Urinary bladder (tissue), 3 donors: ENCODE measurements at regions not wholly inside any gene's neighbourhood (a gene's known extent, or its start where the extent isn't known, plus 50 kb on each side); places are given as distances from the start of the nearest gene placed in this dataset.

Experiments used
- DNase-seq: peaks from one replicate; pipeline ENCODE4 v3.0.0-alpha.2; 2015; ENCODE audit errors: extremely low spot score
- H3K27ac ChIP-seq: one replicate; pipeline ENCODE4 v1.5.1; 2013; ENCODE audit warnings: low read depth, mild to moderate bottlenecking, moderate library complexity
- H3K36me3 ChIP-seq: one replicate; pipeline ENCODE4 v1.6.1; 2013; ENCODE audit warnings: mild to moderate bottlenecking, moderate library complexity; ENCODE audit not compliant: insufficient read depth
- H3K4me1 ChIP-seq: one replicate; pipeline ENCODE4 v1.6.1; 2013; ENCODE audit warnings: mild to moderate bottlenecking, moderate library complexity; ENCODE audit not compliant: insufficient read depth
- H3K4me3 ChIP-seq: one replicate; pipeline ENCODE4 v1.5.1; 2013; ENCODE audit warnings: low read depth, low read length
- WGBS: extraction: QIAGEN DNeasy Blood & Tissue Kit; methylation state at CpG from one replicate; pipeline ENCODE4 v1.1.7; 2013; 5-methylcytosine and 5-hydroxymethylcytosine counted together
- donor health status: healthy with polysubstance abuse.
- donor health status: healthy.

DNA sequence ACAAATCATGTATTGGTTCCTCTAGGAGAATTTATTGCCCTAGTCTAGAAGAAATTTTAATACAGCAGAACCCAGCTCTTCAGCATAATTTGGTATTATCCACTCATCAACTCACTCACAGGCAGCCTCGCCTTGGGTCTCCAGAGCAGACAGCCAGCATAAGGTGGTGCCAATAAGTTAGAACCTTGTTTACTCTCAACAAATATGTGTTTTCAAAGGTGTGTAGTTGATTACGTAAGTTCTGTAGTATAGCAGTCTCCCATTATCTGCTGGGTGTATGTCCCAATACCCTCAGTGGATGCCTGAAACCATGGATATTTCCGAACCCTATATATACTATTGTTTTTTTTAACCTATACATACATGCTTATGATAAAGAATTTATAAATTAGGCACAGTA lies 522.5 kb upstream of the LRRN3 start:
- Histone ChIP-seq H3K36me3 (no peaks in the 10 kb centered on the region), H3K4me1 (no peaks in the 10 kb centered on the region), H3K4me3 (no peak overlapping the region), H3K27ac (no peak overlapping the region)
- no peak for DNase-seq
- 93% methylated on average over 3 of the region's 3 CpGs for WGBS

DNA sequence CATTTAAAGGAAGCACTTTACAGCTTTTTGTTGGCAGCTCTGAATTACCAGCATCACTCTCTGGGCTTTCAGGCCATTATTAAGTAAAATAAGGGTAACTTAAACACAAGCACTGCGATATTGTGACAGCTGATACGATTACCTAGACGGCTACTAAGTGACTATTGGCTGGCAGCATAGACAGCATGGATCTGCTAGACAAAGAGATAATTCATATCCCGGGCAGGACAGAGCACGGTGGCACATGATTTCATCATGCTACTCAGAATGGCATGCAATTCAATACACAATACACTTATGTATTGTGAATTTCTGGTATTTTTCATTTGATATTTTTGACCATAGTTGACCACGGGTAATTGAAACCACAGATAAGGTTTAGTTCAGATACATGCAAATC lies 522.0 kb upstream of the LRRN3 start:
- Histone ChIP-seq H3K4me3 (no peak overlapping the region), H3K27ac (no peak overlapping the region), H3K4me1 (no peaks in the 10 kb centered on the region), H3K36me3 (no peaks in the 10 kb centered on the region)
- WGBS, result 83% methylated on average over 6 of the region's 6 CpGs
- no peak for DNase-seq

DNA sequence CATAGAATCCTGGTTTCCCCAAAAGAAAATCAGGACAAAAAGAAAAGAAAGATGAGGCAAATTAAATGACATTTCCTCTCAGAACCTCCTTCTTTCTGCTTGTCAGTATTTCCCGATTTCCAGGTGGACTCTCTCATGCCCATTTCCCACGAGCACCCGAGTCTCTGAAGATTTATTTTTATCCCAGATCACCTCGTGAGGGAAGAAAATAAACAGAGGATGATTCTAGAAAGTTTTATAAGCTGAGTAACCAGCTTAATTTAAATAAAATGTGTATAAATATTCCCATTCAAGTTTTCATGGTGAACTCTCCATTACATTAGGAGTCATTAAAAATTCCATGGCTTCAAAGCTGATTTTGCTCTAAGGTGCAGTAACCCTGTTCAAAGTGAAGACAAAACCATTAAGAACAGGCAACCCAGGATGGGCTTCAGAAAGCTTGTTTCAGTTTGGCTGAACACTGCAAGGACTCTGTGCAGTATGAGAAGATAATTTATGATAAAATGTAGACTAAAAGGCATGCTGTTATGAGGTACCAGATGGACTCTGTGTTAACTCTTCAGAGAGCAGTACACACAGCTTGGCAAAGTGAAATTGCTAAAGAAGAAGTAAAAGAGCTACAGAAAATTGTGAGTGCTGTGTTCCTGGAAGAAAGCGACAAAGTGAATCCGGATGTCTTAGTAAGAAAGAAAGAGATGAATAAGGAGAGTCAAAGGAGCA lies 521.3 kb upstream of the LRRN3 start:
- no peak for DNase-seq
- no peak overlapping the region for H3K4me3 ChIP-seq
- H3K4me1 ChIP-seq, result no peaks in the 10 kb centered on the region
- no peak overlapping the region for H3K27ac ChIP-seq
- no peaks in the 10 kb centered on the region for H3K36me3 ChIP-seq
- WGBS, result 37% methylated on average over 6 of the region's 6 CpGs

DNA sequence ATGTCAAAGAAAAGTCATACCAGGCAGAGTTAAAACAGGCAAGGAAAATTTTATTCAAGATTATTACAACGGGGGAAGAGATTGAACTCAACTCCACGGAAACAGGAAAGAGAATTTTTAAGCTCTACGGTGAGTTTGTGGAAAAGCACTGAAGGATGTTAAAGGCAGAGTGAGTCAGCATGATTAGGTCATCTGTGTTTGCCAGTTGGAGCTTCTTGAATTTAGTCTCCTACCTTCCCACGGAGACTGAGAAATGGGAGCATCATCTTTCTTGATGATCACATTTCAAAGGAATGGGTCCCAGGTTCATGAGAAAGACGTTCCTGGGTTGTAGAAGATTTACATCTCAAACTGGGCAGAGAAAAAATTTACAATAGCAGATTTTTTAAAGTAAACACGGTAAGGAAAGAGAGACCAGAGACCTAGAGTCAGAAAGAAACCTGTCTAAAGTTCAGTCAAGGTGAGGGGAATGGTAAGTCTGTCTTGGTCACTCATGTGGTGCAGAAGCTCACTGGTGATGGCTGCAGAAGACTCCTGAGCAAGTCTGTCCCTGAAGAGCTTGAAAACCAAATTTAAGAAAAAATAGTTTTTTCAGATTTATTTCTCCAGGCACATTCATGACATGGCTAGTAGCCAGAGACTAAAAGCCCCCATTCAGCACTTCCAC lies 516.9 kb upstream of the LRRN3 start:
- 61% methylated on average over 6 of the region's 6 CpGs for WGBS
- no peak for DNase-seq
- H3K36me3 ChIP-seq, result no peaks in the 10 kb centered on the region
- H3K4me1 ChIP-seq, result no peaks in the 10 kb centered on the region
- no peak overlapping the region for H3K27ac ChIP-seq
- no peak overlapping the region for H3K4me3 ChIP-seq

DNA sequence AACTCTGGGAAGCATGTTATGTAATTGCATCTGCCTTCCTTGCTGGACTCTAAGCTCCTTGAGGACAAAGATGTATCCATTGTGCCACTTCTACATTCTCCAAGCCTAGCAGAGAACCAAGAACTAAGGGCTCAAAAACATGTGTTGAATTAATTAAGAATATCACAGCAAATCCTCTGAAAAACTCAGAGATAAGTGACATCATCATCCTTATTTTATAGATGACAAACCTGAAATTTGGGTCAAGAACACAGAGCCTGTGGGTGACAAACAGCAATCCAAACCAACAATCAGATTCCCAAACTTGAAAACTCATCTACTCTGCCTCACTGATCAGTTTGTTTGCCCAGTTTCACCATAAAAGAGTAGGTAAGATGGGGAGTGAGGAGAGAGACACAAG lies 503.6 kb upstream of the LRRN3 start:
- Histone ChIP-seq H3K4me3 (no peak overlapping the region), H3K4me1 (no peaks in the 10 kb centered on the region), H3K36me3 (no peaks in the 10 kb centered on the region), H3K27ac (no peak overlapping the region)
- no peak for DNase-seq

DNA sequence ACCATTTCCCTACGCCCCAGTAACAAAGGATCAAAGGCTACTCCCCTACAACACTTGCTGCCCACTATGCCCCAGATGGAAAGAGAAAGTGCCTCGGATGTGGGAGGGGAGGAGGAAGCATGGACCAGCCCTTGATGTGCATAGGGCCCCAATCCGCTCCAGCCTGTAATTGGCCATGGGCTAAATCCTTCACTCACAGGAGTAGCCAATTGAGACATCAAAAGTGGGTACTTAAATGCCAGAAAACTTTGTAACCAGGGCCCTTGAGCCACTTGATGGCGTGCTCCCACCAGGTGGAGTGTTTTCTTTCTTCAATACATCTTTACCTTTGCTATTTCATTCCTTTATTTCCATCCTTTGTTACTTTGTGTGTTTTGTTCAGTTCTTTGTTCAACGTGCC lies 500.5 kb upstream of the LRRN3 start:
- no peaks in the 10 kb centered on the region for H3K4me1 ChIP-seq
- no peak for DNase-seq
- no peak overlapping the region for H3K4me3 ChIP-seq
- H3K27ac ChIP-seq, result no peak overlapping the region
- WGBS, result 93% methylated on average over 5 of the region's 5 CpGs
- H3K36me3 ChIP-seq, result no peaks in the 10 kb centered on the region

DNA sequence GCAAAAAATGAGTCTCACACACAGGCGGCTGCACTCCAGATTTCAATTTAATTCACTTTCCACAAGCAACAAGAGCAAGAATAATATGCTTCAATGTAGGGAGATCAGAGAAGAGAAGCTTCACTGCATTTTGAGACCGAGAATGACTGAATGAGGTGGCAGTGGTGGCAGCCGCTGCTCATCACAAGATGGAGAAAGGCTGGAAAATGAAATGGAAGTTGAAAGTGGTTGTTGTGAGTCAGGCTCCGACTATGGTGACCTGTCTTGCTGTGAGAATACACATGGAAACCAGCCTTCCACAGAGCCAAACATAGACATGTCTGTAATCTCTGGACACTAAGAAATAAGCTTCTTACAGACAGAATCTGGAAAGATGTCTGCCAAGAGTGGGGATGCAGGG lies 499.6 kb upstream of the LRRN3 start:
- no peak overlapping the region for H3K4me3 ChIP-seq

DNA sequence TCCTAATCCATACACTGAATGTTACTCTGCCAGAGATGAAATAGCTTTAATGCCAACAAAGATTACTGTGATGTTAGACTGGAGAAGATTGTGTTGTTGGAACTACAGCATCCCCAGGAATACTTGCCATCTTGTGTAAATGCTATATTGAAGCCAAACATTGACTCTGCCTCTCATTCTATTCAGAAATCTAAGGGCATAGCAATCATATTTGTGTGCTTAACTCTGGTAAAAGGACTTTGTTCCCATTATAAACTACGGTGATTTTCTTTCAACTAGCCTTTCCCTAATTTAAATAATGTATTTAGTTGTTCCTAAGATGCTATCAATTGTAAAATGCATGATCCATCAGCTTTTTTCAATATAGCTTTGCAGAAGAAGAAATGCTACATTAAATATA lies 498.4 kb upstream of the LRRN3 start:
- H3K27ac ChIP-seq, result no peak overlapping the region
- DNase-seq, result no peak
- H3K36me3 ChIP-seq, result no peaks in the 10 kb centered on the region
- H3K4me3 ChIP-seq, result no peak overlapping the region
- 52% methylated on average over 1 of the region's 1 CpG for WGBS
- no peaks in the 10 kb centered on the region for H3K4me1 ChIP-seq

More for the DNA sequence above, 499.6 kb upstream of the LRRN3 start:
- H3K27ac ChIP-seq, result no peak overlapping the region
- no peak for DNase-seq
- WGBS, result 83% methylated on average over 4 of the region's 4 CpGs
- H3K4me1 ChIP-seq, result no peaks in the 10 kb centered on the region
- H3K36me3 ChIP-seq, result no peaks in the 10 kb centered on the region

DNA sequence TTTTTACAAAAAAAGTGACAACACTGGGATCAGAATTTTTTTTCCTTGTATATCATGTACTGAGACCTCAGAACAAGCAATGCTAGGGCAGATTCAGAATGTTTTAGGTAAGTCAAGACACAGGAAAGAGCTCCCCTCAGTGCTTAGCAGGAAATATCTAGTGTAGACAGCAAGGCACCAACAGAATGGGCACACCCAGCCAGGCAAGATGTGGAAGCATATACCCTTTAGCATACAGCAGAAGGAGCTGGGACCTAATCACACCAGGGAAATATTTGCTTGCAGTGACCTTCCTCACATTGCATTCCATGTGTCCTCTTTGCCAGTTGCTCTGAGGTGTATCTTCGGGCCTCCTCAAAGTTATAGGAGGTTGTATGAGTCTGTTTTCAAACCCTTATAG lies 497.6 kb upstream of the LRRN3 start:
- no peaks in the 10 kb centered on the region for H3K36me3 ChIP-seq
- 97% methylated on average over 1 of the region's 1 CpG for WGBS
- H3K4me1 ChIP-seq, result no peaks in the 10 kb centered on the region
- no peak overlapping the region for H3K4me3 ChIP-seq
- H3K27ac ChIP-seq, result no peak overlapping the region
- no peak for DNase-seq

DNA sequence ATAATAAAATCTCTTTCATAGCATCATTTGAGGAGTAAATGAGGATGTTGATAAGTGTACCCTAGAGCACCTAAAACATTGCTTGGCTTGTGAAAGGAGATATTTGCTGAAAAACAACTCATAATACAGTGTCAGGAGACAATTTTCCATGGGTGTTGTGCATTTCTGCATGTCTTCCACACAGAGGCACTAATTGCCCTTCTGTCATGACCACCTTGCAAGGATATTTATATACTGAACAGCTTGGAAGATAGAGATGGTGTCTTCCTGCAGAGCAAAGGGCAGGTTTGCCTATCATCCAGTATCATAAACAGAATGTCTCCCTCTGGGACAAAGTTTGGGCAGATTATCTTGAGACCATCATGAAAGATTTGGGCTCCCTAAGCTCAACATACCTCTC lies 495.2 kb upstream of the LRRN3 start:
- no peaks in the 10 kb centered on the region for H3K36me3 ChIP-seq

DNA sequence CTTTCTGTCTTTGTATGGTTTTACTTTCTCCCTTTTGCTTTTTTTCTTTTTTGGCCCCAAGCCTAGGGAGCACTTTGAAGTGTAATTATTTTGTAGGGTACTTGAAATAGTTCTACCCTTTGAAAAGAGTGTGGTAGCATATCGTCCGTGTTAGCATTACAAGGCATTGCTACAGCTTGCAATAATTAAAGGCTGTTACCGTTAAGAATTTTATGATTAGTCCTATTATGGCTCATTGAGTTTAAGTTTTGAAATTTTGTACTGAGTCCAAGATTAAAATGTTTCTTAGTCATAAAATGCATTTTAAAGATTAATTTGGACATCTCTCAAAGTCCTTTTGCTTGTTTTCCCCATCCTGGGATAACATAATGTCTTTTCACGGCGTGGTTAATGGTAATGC lies 490.0 kb upstream of the LRRN3 start:
- WGBS, result 63% methylated on average over 5 of the region's 5 CpGs
- no peak overlapping the region for H3K4me3 ChIP-seq
- H3K36me3 ChIP-seq, result no peaks in the 10 kb centered on the region
- no peaks in the 10 kb centered on the region for H3K4me1 ChIP-seq
- peak; percentile 10 for DNase-seq
- no peak overlapping the region for H3K27ac ChIP-seq

More for the DNA sequence above, 495.2 kb upstream of the LRRN3 start:
- H3K27ac ChIP-seq, result no peak overlapping the region
- no peak overlapping the region for H3K4me3 ChIP-seq
- H3K4me1 ChIP-seq, result no peaks in the 10 kb centered on the region
- DNase-seq, result no peak

DNA sequence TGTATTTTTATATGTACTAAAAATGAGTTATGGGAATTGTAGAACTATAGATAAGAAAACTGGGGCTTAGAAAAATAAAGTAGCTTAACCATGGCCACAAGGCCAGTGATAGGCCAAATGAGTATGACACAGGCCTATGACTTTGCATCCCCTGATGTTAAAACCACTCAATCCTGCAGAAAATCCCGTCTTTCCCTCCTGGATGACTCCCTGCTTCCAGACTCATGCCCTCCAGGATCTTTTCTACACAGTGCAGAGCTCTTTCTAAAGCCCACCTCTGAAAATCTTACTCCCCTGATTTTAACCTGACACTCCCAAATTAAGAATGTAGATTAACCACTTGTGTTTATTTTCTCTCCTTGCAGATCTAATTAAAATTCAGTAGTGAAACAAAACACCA lies 489.2 kb upstream of the LRRN3 start:
- no peaks in the 10 kb centered on the region for H3K36me3 ChIP-seq
- H3K27ac ChIP-seq, result no peak overlapping the region
- no peaks in the 10 kb centered on the region for H3K4me1 ChIP-seq
- no peak for DNase-seq
- H3K4me3 ChIP-seq, result no peak overlapping the region
- WGBS, result 84% methylated on average over 1 of the region's 1 CpG

DNA sequence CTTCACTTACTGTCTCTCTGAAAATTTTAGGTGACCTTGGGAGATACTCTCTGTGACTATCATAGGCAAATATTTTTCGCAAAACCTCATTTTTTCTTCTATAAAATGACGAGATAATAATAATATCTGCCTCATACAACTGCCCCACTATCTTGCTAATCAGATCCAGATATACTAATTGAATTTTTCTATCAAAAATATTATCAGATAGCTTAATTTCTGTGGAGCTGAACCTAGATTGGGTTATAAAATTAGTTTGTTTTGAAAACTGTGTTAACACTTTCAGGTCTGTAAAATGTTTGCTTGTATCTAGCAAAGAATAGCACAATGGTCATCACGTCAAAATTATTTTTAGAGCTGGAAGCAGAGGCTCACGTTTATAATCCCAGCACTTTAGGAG lies 486.7 kb upstream of the LRRN3 start:
- Histone ChIP-seq H3K4me3 (no peak overlapping the region), H3K27ac (no peak overlapping the region), H3K36me3 (no peaks in the 10 kb centered on the region), H3K4me1 (no peaks in the 10 kb centered on the region)
- DNase-seq, result no peak
- WGBS, result 93% methylated on average over 4 of the region's 4 CpGs

DNA sequence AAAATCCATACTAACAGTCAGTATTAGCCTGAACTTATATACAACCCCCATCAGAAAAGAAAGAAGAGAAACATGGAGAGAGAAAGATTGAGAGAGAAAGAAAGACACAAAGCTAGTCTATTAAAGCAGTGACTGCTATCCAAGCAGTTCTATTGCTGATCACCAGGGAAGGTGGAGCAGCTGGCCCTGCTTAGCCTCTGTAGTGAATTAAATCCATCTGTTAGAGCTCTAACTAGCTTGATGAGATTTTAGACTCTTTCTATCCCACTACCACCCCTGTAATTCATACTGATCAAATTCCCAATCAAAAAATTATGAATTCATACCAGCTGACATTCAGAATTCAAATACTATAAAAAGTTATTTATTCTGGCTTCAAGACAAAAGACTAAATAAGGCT lies 486.0 kb upstream of the LRRN3 start:
- H3K36me3 ChIP-seq, result no peaks in the 10 kb centered on the region
- DNase-seq, result no peak
- H3K27ac ChIP-seq, result no peak overlapping the region
- no peak overlapping the region for H3K4me3 ChIP-seq
- no peaks in the 10 kb centered on the region for H3K4me1 ChIP-seq
